ENCODE measurements at regions not wholly inside any gene's neighbourhood (a gene's known extent, or its start where the extent isn't known, plus 50 kb on each side); places are given as distances from the start of the nearest gene placed in this dataset.
"Not testable (repeated sequence)": the region's sequence is repeated elsewhere in the genome, so short reads cannot be mapped to it uniquely, and the experiment has no call there.

- DNase-seq, result no peak
Measured at GRCh38 chr17:30580916-30581315, 103.7 kb downstream of the GOSR1 start.

- DNase-seq, result no peak
Measured at GRCh38 chr17:30579610-30580315, 102.6 kb downstream of the GOSR1 start.

- DNase-seq, result not testable (repeated sequence)
Measured at GRCh38 chr17:30578015-30578717, 101.0 kb downstream of the GOSR1 start.

Data from 8988T (cell line).